COLO668 (cell line): ENCODE measurements at regions not wholly inside any gene's neighbourhood (a gene's known extent, or its start where the extent isn't known, plus 50 kb on each side); places are given as distances from the start of the nearest gene placed in this dataset.
"Not testable (repeated sequence)": the region's sequence is repeated elsewhere in the genome, so short reads cannot be mapped to it uniquely, and the experiment has no call there.

Experiments
- DNase-seq: peaks from one replicate; lab custom pipeline; 2025; ENCODE audit not compliant: unreplicated experiment; lab: John Stamatoyannopoulos, UW

GRCh38 chr2:142650601-142651000 is 226.9 kb upstream of the KYNU start:
- DNase-seq = no peak

- DNase-seq = no peak
These were observed 227.9 kb upstream of the KYNU start for GRCh38 chr2:142649581-142649980.

GRCh38 chr2:142642650-142643049 is 234.8 kb upstream of the KYNU start:
- DNase-seq = no peak

- DNase-seq = no peak
These were observed 248.3 kb upstream of the KYNU start for GRCh38 chr2:142629193-142629592.

GRCh38 chr2:142621287-142621686 is 256.2 kb upstream of the KYNU start:
- DNase-seq = no peak

GRCh38 chr2:142617461-142617860 is 260.0 kb upstream of the KYNU start:
- no peak for DNase-seq

GRCh38 chr2:142615876-142616275 is 261.6 kb upstream of the KYNU start:
- no peak for DNase-seq

- DNase-seq = not testable (repeated sequence)
These were observed 264.3 kb upstream of the KYNU start for GRCh38 chr2:142613193-142613592.

- DNase-seq = no peak
These were observed 272.0 kb upstream of the KYNU start for GRCh38 chr2:142605421-142605820.

- DNase-seq = no peak
These were observed 273.7 kb upstream of the KYNU start for GRCh38 chr2:142603759-142604158.

GRCh38 chr2:142602418-142602989 is 275.0 kb upstream of the KYNU start:
- no peak for DNase-seq

- no peak for DNase-seq
These were observed 275.7 kb upstream of the KYNU start for GRCh38 chr2:142601794-142602193.

GRCh38 chr2:142599504-142599903 is 278.0 kb upstream of the KYNU start:
- DNase-seq = no peak

- DNase-seq = no peak
These were observed 278.6 kb upstream of the KYNU start for GRCh38 chr2:142598846-142599245.

GRCh38 chr2:142596334-142597088 is 281.0 kb upstream of the KYNU start:
- no peak for DNase-seq

GRCh38 chr2:142594935-142595334 is 282.5 kb upstream of the KYNU start:
- DNase-seq = no peak

- no peak for DNase-seq
These were observed 285.3 kb upstream of the KYNU start for GRCh38 chr2:142592171-142592570.

GRCh38 chr2:142591420-142591819 is 286.0 kb upstream of the KYNU start:
- DNase-seq = no peak

GRCh38 chr2:142588269-142588668 is 289.2 kb upstream of the KYNU start:
- DNase-seq = no peak

GRCh38 chr2:142586693-142587580 is 290.5 kb upstream of the KYNU start:
- DNase-seq = no peak

GRCh38 chr2:142585785-142586184 is 291.7 kb upstream of the KYNU start:
- DNase-seq = no peak

GRCh38 chr2:142582317-142582716 is 295.1 kb upstream of the KYNU start:
- no peak for DNase-seq
